ENCODE measurements at regions not wholly inside any gene's neighbourhood (a gene's known extent, or its start where the extent isn't known, plus 50 kb on each side); places are given as distances from the start of the nearest gene placed in this dataset.

DNA sequence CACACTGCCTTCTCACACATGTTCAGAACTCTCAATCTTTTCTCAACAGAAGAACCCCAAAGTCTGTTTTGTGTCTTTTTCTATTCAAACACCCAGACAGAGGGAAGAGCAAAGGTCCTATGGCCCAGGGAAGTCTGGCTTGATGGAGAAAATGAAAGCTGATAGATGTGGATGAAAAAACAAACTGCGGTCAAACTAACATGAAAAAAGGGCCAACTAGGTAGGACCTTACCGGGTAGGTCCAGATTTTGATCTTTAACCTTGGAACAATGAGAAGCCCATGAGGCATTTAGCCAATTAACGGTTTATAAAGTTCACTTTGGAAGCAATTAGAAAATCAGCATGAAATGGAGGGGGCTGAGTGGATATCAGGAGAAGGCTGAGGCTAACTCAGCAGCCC, 507.7 kb upstream of the SLC35B3 start:
- 0 out of 7 replicates have a peak overlapping the region, but pooled peaks of 1 of the 3 experiments have one; percentile 22 for H3K27ac Mint-ChIP-seq
- H3T11ph ChIP-seq (ENCODE audit: low read length): no peak overlapping the region
- no peak overlapping the region for H2BK5ac ChIP-seq (ENCODE audit: insufficient read length, low read length)
- H3K27me3 ChIP-seq (ENCODE audit: insufficient read depth, low read length): no peaks in the 10 kb centered on the region
- no peaks in the 10 kb centered on the region for H4K20me1 ChIP-seq (ENCODE audit: control insufficient read depth, insufficient read depth, insufficient read length)
- H3K4me3 Mint-ChIP-seq: no peak overlapping the region
- H3K9ac ChIP-seq (ENCODE audit: extremely low read depth, insufficient read length, low read length): no peak overlapping the region
- H2AK5ac ChIP-seq (ENCODE audit: insufficient read length, low read length): no peak overlapping the region
- H3K4ac ChIP-seq (ENCODE audit: low read depth, low read length): no peak overlapping the region
- no peak overlapping the region for H3K27ac ChIP-seq (ENCODE audit: insufficient read length, low read depth, low read length)
- H3K56ac ChIP-seq (ENCODE audit: insufficient read length, low read depth, low read length): no peak overlapping the region
- H4K8ac ChIP-seq (replicated peaks; ENCODE audit: insufficient read length, low read depth, low read length): no peak overlapping the region
- no peaks in the 10 kb centered on the region for H3K27me3 Mint-ChIP-seq (ENCODE audit: low read depth)
- no peaks in the 10 kb centered on the region for H3K9me3 ChIP-seq (ENCODE audit: control insufficient read depth, low read depth, low read length)
- DNase-seq: no peak
- H3K4me1 Mint-ChIP-seq: peaks cover 0 to 3% of the 10 kb centered on the region in 2 experiments; a peak in 2 of 4 replicates
- H3K79me2 ChIP-seq (ENCODE audit: insufficient read depth, low read length): no peaks in the 10 kb centered on the region
- H4K91ac ChIP-seq (ENCODE audit: insufficient read length, low read depth, low read length): no peak overlapping the region
- H3K14ac ChIP-seq (ENCODE audit: insufficient read depth, low read length): no peak overlapping the region
- no peak overlapping the region for H2BK20ac ChIP-seq (ENCODE audit: low read depth, low read length, poor library complexity, severe bottlenecking)
- no peak overlapping the region for H3K23ac ChIP-seq (ENCODE audit: insufficient read length, low read depth, low read length)
- no peaks in the 10 kb centered on the region for H3K9me3 Mint-ChIP-seq
- no peak overlapping the region for H3K4me2 ChIP-seq (ENCODE audit: insufficient read depth, insufficient read length, low read length)
- H2BK120ac ChIP-seq (ENCODE audit: low read depth, low read length, poor library complexity, severe bottlenecking): no peak overlapping the region
- no peaks in the 10 kb centered on the region for H3K36me3 Mint-ChIP-seq (ENCODE audit: insufficient read depth in 1 of 3, low read depth in 3 of 3)
- WGBS (ENCODE audit: extremely low coverage, insufficient read length, low lambda C conversion rate): no CpG with 5 or more reads among the region's 3 CpGs
- no peak overlapping the region for H2AFZ ChIP-seq (ENCODE audit: low read length)
- no peak overlapping the region for H2BK15ac ChIP-seq (ENCODE audit: low read depth, low read length)
- no peak overlapping the region for H4K5ac ChIP-seq (ENCODE audit: insufficient read length, low read depth, low read length)
- H3K4me1 ChIP-seq (ENCODE audit: insufficient read depth, low read length): no peaks in the 10 kb centered on the region; the same call in 1 of the 2 replicates
- no peaks in the 10 kb centered on the region for H3K79me1 ChIP-seq (ENCODE audit: insufficient read depth, low read depth, low read length, poor library complexity, severe bottlenecking)
- TF ChIP-seq, protein P1, sequence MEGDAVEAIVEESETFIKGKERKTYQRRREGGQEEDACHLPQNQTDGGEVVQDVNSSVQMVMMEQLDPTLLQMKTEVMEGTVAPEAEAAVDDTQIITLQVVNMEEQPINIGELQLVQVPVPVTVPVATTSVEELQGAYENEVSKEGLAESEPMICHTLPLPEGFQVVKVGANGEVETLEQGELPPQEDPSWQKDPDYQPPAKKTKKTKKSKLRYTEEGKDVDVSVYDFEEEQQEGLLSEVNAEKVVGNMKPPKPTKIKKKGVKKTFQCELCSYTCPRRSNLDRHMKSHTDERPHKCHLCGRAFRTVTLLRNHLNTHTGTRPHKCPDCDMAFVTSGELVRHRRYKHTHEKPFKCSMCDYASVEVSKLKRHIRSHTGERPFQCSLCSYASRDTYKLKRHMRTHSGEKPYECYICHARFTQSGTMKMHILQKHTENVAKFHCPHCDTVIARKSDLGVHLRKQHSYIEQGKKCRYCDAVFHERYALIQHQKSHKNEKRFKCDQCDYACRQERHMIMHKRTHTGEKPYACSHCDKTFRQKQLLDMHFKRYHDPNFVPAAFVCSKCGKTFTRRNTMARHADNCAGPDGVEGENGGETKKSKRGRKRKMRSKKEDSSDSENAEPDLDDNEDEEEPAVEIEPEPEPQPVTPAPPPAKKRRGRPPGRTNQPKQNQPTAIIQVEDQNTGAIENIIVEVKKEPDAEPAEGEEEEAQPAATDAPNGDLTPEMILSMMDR (conservative IDR thresholded peaks at IDR 0.05): no peak
- no peak overlapping the region for H3K18ac ChIP-seq (ENCODE audit: insufficient read length, low read depth, low read length)
- H2BK12ac ChIP-seq (ENCODE audit: insufficient read length, low read depth, low read length): no peak overlapping the region
- H3K23me2 ChIP-seq (ENCODE audit: insufficient read length, low read depth, low read length, poor library complexity, severe bottlenecking): no peaks in the 10 kb centered on the region

All from H9 (cell line).